Hematopoietic multipotent progenitor cell treated with erythropoietin and hydrocortisone succinate and interleukin-3 and kit ligand, for 4 days (in vitro differentiated cells): ENCODE measurements at regions not wholly inside any gene's neighbourhood (a gene's known extent, or its start where the extent isn't known, plus 50 kb on each side); places are given as distances from the start of the nearest gene placed in this dataset.
A peak's percentile ranks its signal among the peaks of the same experiment; 100 is the strongest.

ENCODE experiments used
- DNase-seq: peaks from one replicate; pipeline ENCODE4 v3.0.0-alpha.2; 2015

GRCh38 chrX:40156470-40157227 lies 58.9 kb upstream of the BCOR start:
- DNase-seq: no peak

- DNase-seq: peak; percentile 50
These were observed 58.1 kb upstream of the BCOR start for GRCh38 chrX:40155589-40156469.

GRCh38 chrX:40154853-40155588 lies 57.3 kb upstream of the BCOR start:
- peak; percentile 91 for DNase-seq

GRCh38 chrX:40154250-40154852 lies 56.6 kb upstream of the BCOR start:
- DNase-seq: peak; percentile 70

- peak; percentile 77 for DNase-seq
These were observed 55.8 kb upstream of the BCOR start for GRCh38 chrX:40153345-40154249.

- peak; percentile 44 for DNase-seq
These were observed 55.1 kb upstream of the BCOR start for GRCh38 chrX:40152741-40153344.

GRCh38 chrX:40152173-40152711 lies 54.5 kb upstream of the BCOR start:
- DNase-seq: peak; percentile 73

GRCh38 chrX:40151211-40152172 lies 53.7 kb upstream of the BCOR start:
- no peak for DNase-seq

- DNase-seq: no peak
These were observed 52.7 kb upstream of the BCOR start for GRCh38 chrX:40150503-40150902.

GRCh38 chrX:40149286-40150175 lies 51.8 kb upstream of the BCOR start:
- no peak for DNase-seq

GRCh38 chrX:40148385-40149285 lies 50.9 kb upstream of the BCOR start:
- DNase-seq: peak; percentile 88

GRCh38 chrX:40147971-40148370 lies 50.2 kb upstream of the BCOR start:
- DNase-seq: no peak
